Smooth muscle cell (in vitro differentiated cells): ENCODE measurements at regions not wholly inside any gene's neighbourhood (a gene's known extent, or its start where the extent isn't known, plus 50 kb on each side); places are given as distances from the start of the nearest gene placed in this dataset.

ENCODE experiments used
- DNase-seq: peaks from one replicate; lab custom pipeline; 2025; ENCODE audit not compliant: unreplicated experiment; lab: John Stamatoyannopoulos, UW
- H2AFZ ChIP-seq: fragments of 200-600 bp; sonication (generic); 2 replicates; pipeline ENCODE4 v1.6.0; 2016; ENCODE audit warnings: antibody characterized with exemption, low read depth, mild to moderate bottlenecking
- H3F3A ChIP-seq: fragments of 200-600 bp; sonication (generic); 2 replicates; pipeline ENCODE4 v1.6.0; 2017; ENCODE audit warnings: antibody characterized with exemption, low read depth
- H3K27ac ChIP-seq: fragments of 200-600 bp; sonication (generic); 2 replicates; pipeline ENCODE4 v1.5.1; 2016; ENCODE audit warnings: low read depth, mild to moderate bottlenecking
- H3K27me3 ChIP-seq: fragments of 200-600 bp; sonication (generic); 2 replicates; pipeline ENCODE4 v1.6.1; 2016; ENCODE audit warnings: low read depth, mild to moderate bottlenecking
- H3K36me3 ChIP-seq: fragments of 200-600 bp; sonication (generic); 2 replicates; pipeline ENCODE4 v1.5.1; 2016; ENCODE audit warnings: low read depth
- H3K4me1 ChIP-seq: fragments of 200-600 bp; sonication (generic); 2 replicates; pipeline ENCODE4 v1.5.1; 2016; ENCODE audit warnings: low read depth
- H3K4me2 ChIP-seq: fragments of 200-600 bp; sonication (generic); 2 replicates; pipeline ENCODE4 v1.6.0; 2016; ENCODE audit warnings: mild to moderate bottlenecking
- H3K4me3 ChIP-seq: fragments of 200-600 bp; sonication (generic); 2 replicates; pipeline ENCODE4 v1.5.1; 2016; ENCODE audit warnings: mild to moderate bottlenecking
- H3K79me2 ChIP-seq: fragments of 200-600 bp; sonication (generic); 2 replicates; pipeline ENCODE4 v1.6.0; 2016; ENCODE audit warnings: low read depth, mild to moderate bottlenecking
- H3K9ac ChIP-seq: fragments of 200-600 bp; sonication (generic); 2 replicates; pipeline ENCODE4 v1.6.0; 2016; ENCODE audit warnings: low read depth
- H3K9me3 ChIP-seq: fragments of 200-600 bp; sonication (generic); replicated peaks from 2 replicates; pipeline ENCODE4 v1.5.1; 2016; ENCODE audit warnings: low read depth
- H4K20me1 ChIP-seq: fragments of 200-600 bp; sonication (generic); 2 replicates; pipeline ENCODE4 v1.6.0; 2016; ENCODE audit warnings: low read depth
- CTCF ChIP-seq: fragments of 200-600 bp; sonication (generic); IDR thresholded peaks from 2 replicates; pipeline ENCODE4 v1.5.1; 2017; ENCODE audit warnings: borderline replicate concordance, mild to moderate bottlenecking, antibody characterized with exemption; ENCODE audit not compliant: insufficient read depth, poor library complexity, severe bottlenecking
- WGBS: methylation state at CpG from one replicate; pipeline ENCODE4 v1.1.7; 2016; ENCODE audit warnings: low lambda C conversion rate; 5-methylcytosine and 5-hydroxymethylcytosine counted together

GRCh38 chr5:74957029-74957784, 91.0 kb upstream of the FAM169A start:
- H3K27me3 ChIP-seq, result no peaks in the 10 kb centered on the region
- H2AFZ ChIP-seq, result no peak overlapping the region
- DNase-seq, result no peak
- no peaks in the 10 kb centered on the region for H3K79me2 ChIP-seq
- no peaks in the 10 kb centered on the region for H3K9me3 ChIP-seq
- H3K4me1 ChIP-seq, result peaks cover 7% of the 10 kb centered on the region
- H3F3A ChIP-seq, result no peaks in the 10 kb centered on the region
- no peaks in the 10 kb centered on the region for H4K20me1 ChIP-seq
- H3K27ac ChIP-seq, result no peak overlapping the region
- H3K4me2 ChIP-seq, result no peak overlapping the region
- TF ChIP-seq CTCF, result no peak
- no peak overlapping the region for H3K9ac ChIP-seq
- no peak overlapping the region for H3K4me3 ChIP-seq
- no peaks in the 10 kb centered on the region for H3K36me3 ChIP-seq
- WGBS, result 97% methylated on average over 5 of the region's 5 CpGs

GRCh38 chr5:74956278-74956677, 90.1 kb upstream of the FAM169A start:
- H4K20me1 ChIP-seq, result no peaks in the 10 kb centered on the region
- H3K4me3 ChIP-seq, result no peak overlapping the region
- H3K79me2 ChIP-seq, result no peaks in the 10 kb centered on the region
- no peaks in the 10 kb centered on the region for H3F3A ChIP-seq
- WGBS, result 77% methylated on average over 4 of the region's 4 CpGs
- DNase-seq, result no peak
- H3K27ac ChIP-seq, result no peak overlapping the region
- no peak overlapping the region for H3K4me2 ChIP-seq
- no peaks in the 10 kb centered on the region for H3K27me3 ChIP-seq
- no peak for TF ChIP-seq CTCF
- H3K36me3 ChIP-seq, result no peaks in the 10 kb centered on the region
- H2AFZ ChIP-seq, result no peak overlapping the region
- peaks cover 7% of the 10 kb centered on the region for H3K4me1 ChIP-seq
- H3K9ac ChIP-seq, result no peak overlapping the region
- no peaks in the 10 kb centered on the region for H3K9me3 ChIP-seq

- Histone ChIP-seq H3K4me3 (no peak overlapping the region), H2AFZ (peak overlapping the region; percentile 32), H3K4me1 (peaks cover 7% of the 10 kb centered on the region), H3K27ac (peak overlapping the region; percentile 83), H3K79me2 (no peaks in the 10 kb centered on the region), H3K27me3 (no peaks in the 10 kb centered on the region), H3F3A (no peaks in the 10 kb centered on the region), H3K9ac (peak overlapping the region; percentile 13), H4K20me1 (no peaks in the 10 kb centered on the region), H3K4me2 (peak overlapping the region; percentile 27), H3K9me3 (no peaks in the 10 kb centered on the region), H3K36me3 (no peaks in the 10 kb centered on the region)
- 39% methylated on average over 3 of the region's 3 CpGs for WGBS
- no peak for TF ChIP-seq CTCF
- DNase-seq, result no peak
Measured at GRCh38 chr5:74954919-74955318, 88.7 kb upstream of the FAM169A start.
